ENCODE measurements at regions not wholly inside any gene's neighbourhood (a gene's known extent, or its start where the extent isn't known, plus 50 kb on each side); places are given as distances from the start of the nearest gene placed in this dataset.

DNA sequence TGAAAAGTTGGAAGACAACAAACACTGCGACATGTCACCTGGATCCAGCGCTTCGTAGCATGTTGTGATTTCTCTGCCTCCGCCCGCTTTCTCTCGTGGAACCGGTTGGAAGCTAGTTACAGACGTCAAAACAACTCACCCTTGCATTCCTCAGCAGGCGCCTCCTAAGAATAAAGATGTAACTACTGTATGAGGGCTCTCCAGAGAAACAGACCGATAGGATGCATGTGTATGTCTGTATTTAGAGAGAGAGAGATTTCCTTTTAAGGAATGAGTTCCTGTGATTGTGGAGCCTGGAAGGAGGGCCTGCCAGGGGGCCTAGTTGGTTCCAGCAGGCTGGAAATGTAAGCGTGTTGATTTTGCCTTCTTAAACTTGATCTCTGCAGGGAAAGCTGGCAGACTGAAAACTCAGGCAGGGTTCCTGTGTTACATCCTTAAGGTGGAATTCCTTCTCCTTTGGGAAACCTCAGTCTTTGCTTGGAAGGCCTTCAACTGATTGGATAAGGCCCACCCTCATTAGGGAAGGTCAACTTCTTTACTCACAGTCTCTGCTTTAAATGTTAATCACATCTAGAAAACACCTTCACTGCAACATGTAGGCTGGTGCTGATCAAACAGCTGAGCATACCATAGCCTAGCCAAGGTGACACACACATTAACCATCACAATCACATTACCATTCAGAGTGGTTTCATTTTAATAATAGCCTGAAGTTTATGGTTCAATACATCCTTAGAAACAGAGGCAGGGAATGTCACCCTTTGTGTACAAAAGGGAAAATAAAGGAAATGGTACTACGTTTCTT lies 163.8 kb downstream of the SYK start:
- DNase-seq (ENCODE audit: low spot score): no peak
- intact Hi-C loops (cut with micrococcal nuclease; ENCODE audit: unreplicated experiment): no loop called here
- no peaks in the 10 kb centered on the region for H3K36me3 ChIP-seq (ENCODE audit: insufficient read depth, low read length, poor library complexity, severe bottlenecking)
- H3K27me3 ChIP-seq (replicated peaks; ENCODE audit: insufficient read depth, low read depth, low read length, poor library complexity): no peaks in the 10 kb centered on the region
- TF ChIP-seq, protein P1, sequence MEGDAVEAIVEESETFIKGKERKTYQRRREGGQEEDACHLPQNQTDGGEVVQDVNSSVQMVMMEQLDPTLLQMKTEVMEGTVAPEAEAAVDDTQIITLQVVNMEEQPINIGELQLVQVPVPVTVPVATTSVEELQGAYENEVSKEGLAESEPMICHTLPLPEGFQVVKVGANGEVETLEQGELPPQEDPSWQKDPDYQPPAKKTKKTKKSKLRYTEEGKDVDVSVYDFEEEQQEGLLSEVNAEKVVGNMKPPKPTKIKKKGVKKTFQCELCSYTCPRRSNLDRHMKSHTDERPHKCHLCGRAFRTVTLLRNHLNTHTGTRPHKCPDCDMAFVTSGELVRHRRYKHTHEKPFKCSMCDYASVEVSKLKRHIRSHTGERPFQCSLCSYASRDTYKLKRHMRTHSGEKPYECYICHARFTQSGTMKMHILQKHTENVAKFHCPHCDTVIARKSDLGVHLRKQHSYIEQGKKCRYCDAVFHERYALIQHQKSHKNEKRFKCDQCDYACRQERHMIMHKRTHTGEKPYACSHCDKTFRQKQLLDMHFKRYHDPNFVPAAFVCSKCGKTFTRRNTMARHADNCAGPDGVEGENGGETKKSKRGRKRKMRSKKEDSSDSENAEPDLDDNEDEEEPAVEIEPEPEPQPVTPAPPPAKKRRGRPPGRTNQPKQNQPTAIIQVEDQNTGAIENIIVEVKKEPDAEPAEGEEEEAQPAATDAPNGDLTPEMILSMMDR (conservative IDR thresholded peaks at IDR 0.05; ENCODE audit: low read depth, low read length): no peak
- no peak for TF ChIP-seq EZH2 (IDR thresholded peaks at IDR 0.05; ENCODE audit: borderline replicate concordance, low read depth, low read length, poor library complexity, severe bottlenecking)
- BruUV-seq (replicated peaks): no TSS peak
- no peaks in the 10 kb centered on the region for H3K4me1 ChIP-seq (ENCODE audit: insufficient read depth, low read length, poor library complexity, severe bottlenecking)
- no peak overlapping the region for H3K4me3 ChIP-seq (ENCODE audit: low read depth, low read length, poor library complexity, severe bottlenecking)
- H3K9me3 ChIP-seq (ENCODE audit: low read depth, low read length, poor library complexity, severe bottlenecking): no peaks in the 10 kb centered on the region
- POLR2A ChIA-PET (ENCODE audit: low non-redundant PET): no interaction called here
- H3K27ac ChIP-seq (ENCODE audit: low read depth, low read length, poor library complexity, severe bottlenecking): no peak overlapping the region
- CTCF ChIA-PET: no interaction called here

DNA sequence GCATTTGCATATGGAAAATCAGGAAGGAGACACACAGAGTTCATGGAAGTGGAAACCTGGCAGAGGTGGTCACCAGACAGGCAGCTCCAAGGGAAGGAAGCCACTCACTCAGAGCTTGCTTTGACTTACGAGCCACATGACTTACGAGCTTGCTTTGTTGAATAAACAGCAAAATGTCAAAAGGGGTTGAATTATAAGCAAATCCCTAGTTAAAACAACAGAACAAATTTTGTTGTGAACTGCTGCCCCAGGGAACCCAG lies 164.3 kb downstream of the SYK start:
- CTCF ChIA-PET: no interaction called here
- TF ChIP-seq EZH2 (IDR thresholded peaks at IDR 0.05; ENCODE audit: borderline replicate concordance, low read depth, low read length, poor library complexity, severe bottlenecking): no peak
- TF ChIP-seq, protein P1 (conservative IDR thresholded peaks at IDR 0.05; ENCODE audit: low read depth, low read length): no peak
- Histone ChIP-seq H3K4me3 (ENCODE audit: low read depth, low read length, poor library complexity, severe bottlenecking) (no peak overlapping the region), H3K27ac (ENCODE audit: low read depth, low read length, poor library complexity, severe bottlenecking) (no peak overlapping the region), H3K4me1 (ENCODE audit: insufficient read depth, low read length, poor library complexity, severe bottlenecking) (no peaks in the 10 kb centered on the region), H3K9me3 (ENCODE audit: low read depth, low read length, poor library complexity, severe bottlenecking) (no peaks in the 10 kb centered on the region), H3K36me3 (ENCODE audit: insufficient read depth, low read length, poor library complexity, severe bottlenecking) (no peaks in the 10 kb centered on the region), H3K27me3 (replicated peaks; ENCODE audit: insufficient read depth, low read depth, low read length, poor library complexity) (no peaks in the 10 kb centered on the region)
- POLR2A ChIA-PET (ENCODE audit: low non-redundant PET): no interaction called here
- intact Hi-C loops (cut with micrococcal nuclease; ENCODE audit: unreplicated experiment): no loop called here
- no TSS peak for BruUV-seq (replicated peaks)
- DNase-seq (ENCODE audit: low spot score): no peak

DNA sequence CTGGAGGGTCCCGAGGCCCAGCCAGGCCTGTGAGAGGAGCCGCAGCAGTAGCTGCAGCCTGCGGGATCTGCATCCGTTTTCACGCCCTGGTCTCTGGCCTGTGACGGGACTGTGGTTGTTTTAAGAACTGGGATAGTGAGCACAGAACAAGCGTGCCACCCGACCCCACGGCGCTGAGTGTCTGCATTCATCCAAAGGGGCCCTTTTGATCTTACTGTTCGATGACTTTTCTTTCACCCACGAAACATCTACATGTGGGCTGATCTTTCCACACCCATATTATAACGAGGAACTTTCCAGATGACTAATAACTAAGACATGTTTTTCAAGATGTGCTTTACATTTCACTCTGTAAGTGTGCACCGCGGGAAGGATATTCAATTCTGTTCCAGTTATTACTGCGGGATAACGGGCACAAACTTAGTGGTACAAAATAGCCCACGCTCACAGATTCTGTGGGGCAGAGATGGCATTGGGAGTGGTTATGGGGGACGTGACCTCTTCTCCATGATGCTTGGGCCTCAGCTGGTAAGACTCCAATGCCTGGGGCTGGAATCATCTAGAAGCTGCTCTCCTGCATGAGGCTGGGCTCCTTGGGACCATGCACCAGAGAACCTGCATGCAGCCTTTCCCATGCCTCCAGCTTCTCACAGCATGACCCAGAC lies 165.0 kb downstream of the SYK start:
- no peak for DNase-seq (ENCODE audit: low spot score)
- no TSS peak for BruUV-seq (replicated peaks)
- POLR2A ChIA-PET (ENCODE audit: low non-redundant PET): no interaction called here
- H3K27ac ChIP-seq (ENCODE audit: low read depth, low read length, poor library complexity, severe bottlenecking): no peak overlapping the region
- H3K4me1 ChIP-seq (ENCODE audit: insufficient read depth, low read length, poor library complexity, severe bottlenecking): no peaks in the 10 kb centered on the region
- TF ChIP-seq EZH2 (IDR thresholded peaks at IDR 0.05; ENCODE audit: borderline replicate concordance, low read depth, low read length, poor library complexity, severe bottlenecking): no peak
- TF ChIP-seq, protein P1 (conservative IDR thresholded peaks at IDR 0.05; ENCODE audit: low read depth, low read length): no peak
- no peaks in the 10 kb centered on the region for H3K27me3 ChIP-seq (replicated peaks; ENCODE audit: insufficient read depth, low read depth, low read length, poor library complexity)
- H3K4me3 ChIP-seq (ENCODE audit: low read depth, low read length, poor library complexity, severe bottlenecking): no peak overlapping the region
- no peaks in the 10 kb centered on the region for H3K36me3 ChIP-seq (ENCODE audit: insufficient read depth, low read length, poor library complexity, severe bottlenecking)
- H3K9me3 ChIP-seq (ENCODE audit: low read depth, low read length, poor library complexity, severe bottlenecking): no peaks in the 10 kb centered on the region
- CTCF ChIA-PET: no interaction called here
- intact Hi-C loops (cut with micrococcal nuclease; ENCODE audit: unreplicated experiment): no loop called here
